ENCODE measurements at regions not wholly inside any gene's neighbourhood (a gene's known extent, or its start where the extent isn't known, plus 50 kb on each side); places are given as distances from the start of the nearest gene placed in this dataset.
"Not testable (repeated sequence)": the region's sequence is repeated elsewhere in the genome, so short reads cannot be mapped to it uniquely, and the experiment has no call there.

DNA sequence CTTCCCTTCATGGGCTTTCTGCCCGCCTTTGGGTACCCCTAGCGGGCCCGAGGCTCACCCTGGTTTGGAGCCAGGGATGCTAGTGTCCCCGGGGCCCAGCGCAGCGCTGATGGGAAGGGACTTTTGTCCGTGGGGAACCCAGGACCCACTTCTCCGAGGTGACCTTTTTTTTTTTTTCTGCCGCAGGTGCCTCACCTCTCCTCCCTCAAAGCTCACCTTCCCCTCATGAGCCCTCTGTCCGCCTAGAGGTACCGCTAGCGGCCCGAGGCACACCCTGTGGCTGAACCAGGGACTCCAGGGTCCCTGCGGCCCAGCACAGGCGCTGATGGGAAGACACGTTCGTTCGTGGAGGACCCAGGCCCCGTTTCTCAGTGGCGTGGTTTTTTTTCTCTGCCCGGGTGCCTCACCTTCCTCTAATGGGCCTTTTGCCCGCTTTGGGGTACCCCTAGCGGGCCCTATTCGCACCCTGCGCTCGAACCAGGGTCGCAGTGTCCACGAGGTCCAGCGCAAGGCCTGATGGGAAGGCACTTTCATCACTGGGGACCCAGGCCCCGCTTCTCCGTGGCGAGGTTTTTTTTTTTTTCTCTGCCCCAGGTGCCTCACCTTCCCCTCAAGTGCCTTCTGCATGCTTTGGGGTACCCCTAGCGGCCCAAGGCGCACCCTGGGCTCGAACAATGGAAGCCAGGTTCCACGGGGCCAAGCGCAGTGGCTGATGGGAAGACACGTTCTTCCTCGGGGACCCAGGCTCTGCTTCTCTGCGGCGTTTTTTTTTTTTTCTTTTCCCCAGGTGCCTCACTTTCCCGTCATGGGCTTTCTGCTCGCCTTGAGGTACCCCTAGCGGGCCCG, 1481.6 kb upstream of the TPTE start:
- not testable (repeated sequence) for H3K36me3 Mint-ChIP-seq; H3K4me1 Mint-ChIP-seq (ENCODE audit: low read depth in 2 of 2)
- peak; percentile 59 for DNase-seq (ENCODE audit: low spot score)

DNA sequence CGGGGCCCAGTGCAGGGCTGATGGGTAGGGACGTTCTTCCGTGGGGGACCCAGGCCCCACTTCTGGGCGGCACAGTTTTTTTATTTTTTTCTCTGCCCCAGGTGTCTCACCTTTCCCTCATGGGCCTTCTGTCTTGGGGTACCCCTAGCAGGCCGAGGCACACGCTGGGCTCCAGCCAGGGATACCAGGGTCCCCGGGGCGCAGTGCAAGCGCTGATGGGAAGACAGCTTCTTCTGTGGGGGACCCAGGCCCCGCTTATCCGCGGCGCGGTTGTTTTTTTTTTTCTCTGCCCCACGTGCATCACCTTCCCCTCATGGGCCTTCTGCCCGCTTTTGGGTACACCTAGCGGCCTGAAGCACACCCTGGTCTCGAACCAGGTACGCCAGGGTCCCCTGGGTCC, 1481.0 kb upstream of the TPTE start:
- not testable (repeated sequence) for H3K27ac Mint-ChIP-seq; H3K4me3 Mint-ChIP-seq; H3K36me3 Mint-ChIP-seq; ATAC-seq; DNase-seq (ENCODE audit: low spot score); H3K9me3 Mint-ChIP-seq; H3K4me1 Mint-ChIP-seq (ENCODE audit: low read depth in 2 of 2); H3K27me3 Mint-ChIP-seq

More for the DNA sequence above, 1481.6 kb upstream of the TPTE start:
- H3K27me3 Mint-ChIP-seq, H3K9me3 Mint-ChIP-seq, H3K27ac Mint-ChIP-seq, H3K4me3 Mint-ChIP-seq: not testable (repeated sequence)
- peak; percentile 38 to 56 for ATAC-seq

DNA sequence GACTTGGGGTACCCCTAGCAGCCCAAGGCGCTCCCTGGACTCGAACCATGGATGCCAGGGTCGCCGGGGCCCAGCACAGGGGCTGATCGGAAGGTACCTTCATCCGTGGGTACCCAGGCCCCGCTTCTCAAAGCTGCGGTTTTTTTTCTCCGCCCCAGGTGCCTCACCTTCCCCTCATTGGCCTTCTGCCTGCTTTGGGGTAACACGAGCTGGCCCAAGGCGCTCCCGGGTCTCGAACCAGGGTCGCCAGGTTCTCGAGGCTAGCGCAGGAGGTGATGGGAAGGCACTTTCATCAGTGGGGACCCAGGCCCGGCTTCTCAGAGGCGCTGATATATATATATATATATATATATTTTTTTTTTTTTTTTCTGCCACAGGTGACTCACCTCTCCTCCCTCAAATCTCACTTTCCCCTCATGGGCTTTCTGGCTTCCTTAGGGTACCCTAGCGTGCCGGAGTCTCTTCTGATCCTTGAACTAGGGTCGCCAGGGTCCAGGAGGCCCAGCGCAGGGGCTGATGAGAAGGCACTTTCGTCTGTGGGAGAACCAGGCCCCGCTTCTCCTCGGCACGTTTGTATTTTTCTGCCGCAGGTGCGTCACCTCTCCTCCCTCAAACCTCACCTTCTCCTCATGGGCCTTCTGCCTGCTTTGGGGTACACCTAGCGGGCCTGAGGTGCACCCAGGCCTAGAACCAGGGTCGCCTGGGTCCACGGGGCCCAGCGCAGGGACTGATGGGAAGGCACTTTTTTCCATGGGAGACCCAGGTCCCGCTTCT, 1480.0 kb upstream of the TPTE start:
- not testable (repeated sequence) for H3K27me3 Mint-ChIP-seq; ATAC-seq; H3K9me3 Mint-ChIP-seq; DNase-seq (ENCODE audit: low spot score); H3K4me1 Mint-ChIP-seq (ENCODE audit: low read depth in 2 of 2); H3K36me3 Mint-ChIP-seq; H3K4me3 Mint-ChIP-seq; H3K27ac Mint-ChIP-seq

DNA sequence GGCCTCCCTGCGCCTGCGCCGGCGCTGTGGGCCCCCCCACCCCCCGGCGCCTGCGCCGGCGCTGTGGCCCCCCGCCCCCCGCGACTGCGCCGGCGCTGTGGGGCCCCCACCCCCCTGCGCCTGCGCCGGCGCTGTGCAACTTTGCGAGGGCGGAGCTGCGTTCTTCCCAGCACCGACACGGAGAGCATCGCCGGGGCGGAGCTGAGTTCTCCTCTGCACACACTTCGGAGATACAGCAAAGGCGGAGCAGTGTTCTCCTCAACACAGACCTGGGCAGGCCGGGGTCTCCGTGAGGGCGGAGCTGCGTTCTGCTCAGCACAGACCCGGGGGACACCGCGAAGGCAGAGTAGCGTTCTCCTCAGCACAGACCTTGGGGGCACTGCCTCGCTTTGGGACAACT, 1478.3 kb upstream of the TPTE start:
- not testable (repeated sequence) for H3K9me3 Mint-ChIP-seq; H3K4me3 Mint-ChIP-seq; H3K27ac Mint-ChIP-seq; ATAC-seq; H3K4me1 Mint-ChIP-seq (ENCODE audit: low read depth in 2 of 2); H3K36me3 Mint-ChIP-seq; H3K27me3 Mint-ChIP-seq; DNase-seq (ENCODE audit: low spot score)

DNA sequence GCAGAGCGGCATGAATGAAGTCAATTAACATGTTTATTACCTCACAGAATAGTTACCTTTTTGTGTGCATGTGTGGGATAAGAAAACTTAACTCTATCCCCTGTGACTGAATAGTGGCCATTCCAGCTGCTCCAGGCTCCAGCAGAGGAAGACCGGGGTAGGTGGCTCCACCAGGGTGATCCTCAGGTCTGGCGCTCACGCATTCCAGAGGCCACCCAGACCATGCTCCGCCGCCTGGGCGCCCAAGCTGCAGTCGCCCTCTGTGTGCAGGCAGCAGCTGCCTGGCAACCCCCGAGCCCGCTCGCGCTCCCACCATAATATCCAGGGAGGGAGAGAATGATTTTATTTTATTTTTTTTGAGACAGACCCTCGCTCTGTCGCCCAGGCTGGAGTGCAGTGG, 1474.5 kb upstream of the TPTE start:
- not testable (repeated sequence) for H3K27ac Mint-ChIP-seq, H3K9me3 Mint-ChIP-seq

DNA sequence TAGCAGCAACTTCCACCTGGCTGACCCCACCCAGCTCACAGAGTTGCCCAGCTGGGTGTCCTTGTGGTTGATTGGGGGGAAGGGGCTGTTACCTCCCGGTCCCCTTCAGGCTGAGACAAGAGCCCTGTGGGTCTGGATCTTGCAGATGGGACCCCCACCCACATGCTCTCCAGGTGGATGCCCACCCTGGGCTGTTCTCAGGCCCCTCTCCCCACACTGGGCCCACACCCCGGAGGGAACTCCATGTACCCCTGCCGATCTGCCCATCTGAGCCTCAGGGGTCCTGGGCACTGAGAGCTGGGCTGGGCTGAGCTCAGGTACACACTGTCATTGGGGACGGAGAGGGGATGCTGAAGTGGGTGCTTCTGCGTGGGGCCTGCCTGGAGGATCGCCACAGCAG, 1453.9 kb upstream of the TPTE start:
- H3K27ac Mint-ChIP-seq; ATAC-seq; H3K27me3 Mint-ChIP-seq; H3K4me1 Mint-ChIP-seq (ENCODE audit: low read depth in 2 of 2); H3K4me3 Mint-ChIP-seq; H3K36me3 Mint-ChIP-seq; DNase-seq (ENCODE audit: low spot score); H3K9me3 Mint-ChIP-seq: not testable (repeated sequence)

More for the DNA sequence above, 1474.5 kb upstream of the TPTE start:
- not testable (repeated sequence) for ATAC-seq; DNase-seq (ENCODE audit: low spot score); H3K4me3 Mint-ChIP-seq; H3K27me3 Mint-ChIP-seq; H3K4me1 Mint-ChIP-seq (ENCODE audit: low read depth in 2 of 2); H3K36me3 Mint-ChIP-seq

DNA sequence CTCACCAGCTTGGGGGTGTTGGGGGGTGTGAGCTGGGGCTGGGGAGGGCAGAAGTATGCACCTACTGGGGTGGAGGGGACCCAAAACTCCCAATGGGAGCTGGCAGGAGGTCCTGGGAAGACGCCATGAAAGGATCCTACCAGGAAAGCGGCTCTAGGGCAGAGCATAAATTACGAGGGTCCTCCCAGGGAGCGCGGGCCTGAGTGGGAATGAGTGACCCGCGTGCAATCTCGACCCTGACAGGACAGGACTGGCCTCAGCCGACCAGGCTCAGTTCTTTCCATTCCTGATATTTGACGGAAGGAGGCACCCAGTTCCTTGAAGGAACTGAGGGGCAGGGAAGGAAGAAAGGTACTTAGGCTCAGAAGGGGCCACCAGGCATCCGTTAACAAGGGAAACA, 1452.8 kb upstream of the TPTE start:
- not testable (repeated sequence) for H3K27ac Mint-ChIP-seq; H3K36me3 Mint-ChIP-seq; DNase-seq (ENCODE audit: low spot score); H3K9me3 Mint-ChIP-seq; H3K4me3 Mint-ChIP-seq; ATAC-seq; H3K27me3 Mint-ChIP-seq; H3K4me1 Mint-ChIP-seq (ENCODE audit: low read depth in 2 of 2)

DNA sequence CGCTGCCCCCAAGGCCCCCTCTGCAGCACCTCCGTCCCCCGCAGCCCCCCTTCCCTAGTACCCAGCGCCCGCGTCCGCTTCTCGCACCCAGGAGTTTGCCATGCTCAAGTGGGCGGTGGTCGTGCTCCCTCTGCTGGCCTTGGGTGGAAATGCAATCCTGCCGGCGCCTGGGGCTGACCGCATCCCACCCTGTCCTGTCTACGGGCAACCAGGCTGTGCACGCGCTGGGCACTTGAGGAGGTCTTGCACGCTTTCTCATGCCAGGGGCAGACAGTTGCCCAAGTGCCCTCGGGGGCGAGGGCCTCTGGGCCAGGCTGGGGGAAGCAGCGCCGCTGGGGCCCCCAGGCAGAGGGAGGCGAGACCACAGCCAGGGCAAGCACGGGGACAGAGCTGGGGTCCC, 1450.7 kb upstream of the TPTE start:
- not testable (repeated sequence) for H3K27me3 Mint-ChIP-seq; H3K27ac Mint-ChIP-seq; DNase-seq (ENCODE audit: low spot score); H3K4me1 Mint-ChIP-seq (ENCODE audit: low read depth in 2 of 2); H3K36me3 Mint-ChIP-seq; H3K9me3 Mint-ChIP-seq; ATAC-seq; H3K4me3 Mint-ChIP-seq

DNA sequence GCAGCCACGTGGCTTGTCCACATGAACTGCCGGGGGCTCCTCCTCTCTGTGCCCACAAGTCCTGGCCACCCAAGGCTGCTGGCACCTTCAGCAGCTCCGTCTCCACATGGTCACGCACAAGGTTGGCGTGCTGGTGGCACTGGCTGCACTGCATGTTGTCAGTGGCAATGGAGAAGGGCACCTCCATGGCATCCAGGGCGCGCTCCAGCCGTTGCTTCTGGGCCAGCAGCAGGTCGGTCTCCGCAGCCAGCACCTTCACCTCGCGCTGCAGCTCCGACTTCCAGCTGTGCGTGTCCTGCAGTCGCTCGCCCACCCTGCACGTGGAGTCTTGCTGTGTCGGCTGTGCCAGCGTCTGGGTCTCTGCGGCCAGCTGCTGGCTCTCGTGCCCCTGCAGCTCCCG, 1448.4 kb upstream of the TPTE start:
- H3K4me3 Mint-ChIP-seq; H3K4me1 Mint-ChIP-seq (ENCODE audit: low read depth in 2 of 2); ATAC-seq; DNase-seq (ENCODE audit: low spot score); H3K27me3 Mint-ChIP-seq; H3K27ac Mint-ChIP-seq; H3K9me3 Mint-ChIP-seq; H3K36me3 Mint-ChIP-seq: not testable (repeated sequence)

DNA sequence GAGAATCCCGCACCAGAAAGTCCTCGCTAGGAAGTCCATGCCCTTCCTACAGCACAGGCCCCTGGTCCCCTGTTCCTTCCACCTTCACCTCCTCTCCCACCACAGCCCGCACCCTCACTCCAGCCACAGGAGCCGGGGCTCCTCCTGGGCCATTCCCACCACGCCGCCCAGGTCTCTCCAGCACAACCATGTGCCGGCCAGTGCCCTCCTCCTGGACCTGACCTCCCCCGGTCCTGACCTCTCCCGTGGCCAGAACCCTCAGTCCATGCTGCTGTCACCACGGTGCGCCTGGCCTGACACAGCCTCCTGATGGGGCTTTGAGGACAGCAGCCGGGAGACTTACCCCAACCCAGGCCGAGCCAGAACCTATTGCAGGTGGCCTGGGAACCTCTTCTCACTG, 1446.6 kb upstream of the TPTE start:
- not testable (repeated sequence) for DNase-seq (ENCODE audit: low spot score); H3K27ac Mint-ChIP-seq; H3K9me3 Mint-ChIP-seq; ATAC-seq; H3K36me3 Mint-ChIP-seq; H3K4me3 Mint-ChIP-seq; H3K4me1 Mint-ChIP-seq (ENCODE audit: low read depth in 2 of 2); H3K27me3 Mint-ChIP-seq

DNA sequence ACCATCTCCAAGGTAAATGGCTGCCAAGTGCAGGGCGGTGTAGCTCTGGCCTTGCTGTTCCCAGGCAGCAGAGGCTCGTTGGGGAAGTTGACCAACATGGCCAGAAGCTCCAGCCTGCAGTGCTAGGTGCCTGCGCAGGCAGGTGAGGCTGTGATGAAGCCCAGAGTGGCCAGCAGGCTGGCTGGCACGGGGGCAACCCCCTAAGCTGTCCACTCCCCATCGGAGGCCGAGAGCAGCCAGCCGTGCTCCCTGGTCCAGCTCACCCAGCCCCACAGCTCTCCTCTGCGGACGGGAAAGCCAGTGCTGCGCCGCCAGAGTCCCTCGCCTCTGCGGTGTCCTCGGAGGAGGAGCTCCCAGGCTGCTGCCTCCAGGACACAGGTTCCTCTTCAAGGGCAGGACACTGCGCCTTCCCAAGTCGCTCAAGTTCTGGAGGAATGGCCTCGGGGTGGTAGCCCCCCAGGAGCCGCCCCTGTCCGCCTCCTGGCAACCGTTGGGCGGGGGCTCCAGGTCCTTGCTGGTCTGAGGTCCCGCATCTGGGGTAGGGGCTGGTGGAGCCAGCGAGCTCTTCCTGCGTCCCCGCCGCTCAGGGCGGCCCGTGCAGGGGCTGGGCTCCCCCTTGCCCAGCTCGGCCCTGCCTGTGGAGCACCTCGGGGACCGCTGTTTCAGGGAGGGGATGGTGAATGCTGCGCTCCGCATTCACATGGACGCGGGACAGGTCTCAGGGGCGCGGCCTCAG, 1438.1 kb upstream of the TPTE start:
- H3K9me3 Mint-ChIP-seq; H3K36me3 Mint-ChIP-seq; H3K27ac Mint-ChIP-seq; ATAC-seq; H3K4me1 Mint-ChIP-seq (ENCODE audit: low read depth in 2 of 2); DNase-seq (ENCODE audit: low spot score); H3K27me3 Mint-ChIP-seq; H3K4me3 Mint-ChIP-seq: not testable (repeated sequence)

DNA sequence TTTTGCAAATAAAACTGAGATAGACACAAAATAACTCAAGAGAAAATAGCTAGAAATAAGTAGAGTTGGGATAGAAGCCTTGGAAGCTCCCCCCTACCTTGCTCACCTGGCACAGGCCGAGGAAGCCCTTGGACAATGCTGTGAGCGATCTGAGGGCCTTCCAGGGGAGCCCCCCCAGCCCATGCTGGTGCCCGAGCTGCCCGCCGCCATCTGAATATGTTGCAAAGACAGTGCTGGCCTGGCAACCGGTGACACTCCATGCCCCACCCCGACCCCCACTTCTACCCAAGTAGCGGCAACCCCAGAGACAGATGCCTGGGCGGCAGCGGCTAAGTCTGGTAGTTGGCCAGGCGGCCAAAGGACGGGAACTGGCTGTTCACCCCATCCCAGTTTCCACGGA, 1435.1 kb upstream of the TPTE start:
- not testable (repeated sequence) for DNase-seq (ENCODE audit: low spot score); H3K4me1 Mint-ChIP-seq (ENCODE audit: low read depth in 2 of 2); H3K9me3 Mint-ChIP-seq; H3K36me3 Mint-ChIP-seq; ATAC-seq; H3K27me3 Mint-ChIP-seq; H3K4me3 Mint-ChIP-seq; H3K27ac Mint-ChIP-seq

DNA sequence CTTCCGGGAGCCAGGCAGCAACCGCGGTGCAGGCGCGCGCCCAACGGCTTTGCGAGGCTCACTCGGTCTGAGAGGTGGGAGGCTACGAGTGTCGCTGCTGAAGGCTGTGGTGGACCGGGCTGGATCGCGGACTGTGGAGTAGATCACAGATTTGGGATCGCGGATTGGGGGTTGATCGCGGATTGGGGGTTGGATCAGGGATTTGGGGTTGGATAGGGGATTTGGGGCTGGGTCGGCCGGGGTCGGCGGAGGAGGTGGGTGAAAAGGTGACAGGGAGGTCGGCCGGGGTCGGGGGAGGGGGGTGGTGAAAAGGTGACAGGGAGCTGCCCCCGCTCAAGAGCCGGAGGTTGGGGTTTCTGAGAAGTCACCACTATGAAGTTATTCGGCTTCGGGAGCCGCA, 1433.6 kb upstream of the TPTE start:
- not testable (repeated sequence) for ATAC-seq; H3K27me3 Mint-ChIP-seq; H3K9me3 Mint-ChIP-seq; DNase-seq (ENCODE audit: low spot score); H3K4me3 Mint-ChIP-seq; H3K27ac Mint-ChIP-seq; H3K4me1 Mint-ChIP-seq (ENCODE audit: low read depth in 2 of 2); H3K36me3 Mint-ChIP-seq

DNA sequence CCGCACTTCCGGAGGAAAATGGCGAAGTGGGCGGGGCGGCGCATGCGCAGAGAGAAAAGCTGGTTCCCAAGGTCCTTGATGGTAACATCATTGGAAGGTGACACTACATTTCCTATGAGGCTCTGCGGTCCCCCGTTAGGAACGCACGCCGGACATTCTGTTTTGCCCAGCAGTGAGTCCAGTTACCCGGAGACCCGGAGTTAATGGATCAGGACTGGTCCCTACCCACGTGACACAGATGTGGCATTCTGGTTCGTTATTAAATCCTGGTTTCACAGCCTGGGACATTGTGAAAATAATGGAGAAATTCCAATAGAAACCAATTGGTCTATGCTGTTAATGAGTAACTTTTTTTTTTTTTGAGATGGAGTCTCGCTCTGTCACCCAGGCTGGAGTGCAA, 1391.6 kb upstream of the TPTE start:
- H3K27ac Mint-ChIP-seq; H3K9me3 Mint-ChIP-seq; H3K27me3 Mint-ChIP-seq; H3K4me3 Mint-ChIP-seq; H3K36me3 Mint-ChIP-seq; ATAC-seq; DNase-seq (ENCODE audit: low spot score); H3K4me1 Mint-ChIP-seq (ENCODE audit: low read depth in 2 of 2): not testable (repeated sequence)

Measured in natural killer cell treated with Interleukin-12 subunit alpha and Interleukin-12 subunit beta and Interleukin-15 and Interleukin-18, amount 100 ng/mL, for 72 hours (primary cell).